ENCODE measurements at regions not wholly inside any gene's neighbourhood (a gene's known extent, or its start where the extent isn't known, plus 50 kb on each side); places are given as distances from the start of the nearest gene placed in this dataset.

GRCh38 chrY:13093461-13093860, 188.8 kb downstream of the DDX3Y start:
- Mint-ChIP-seq H3K4me3 (no peak overlapping the region), H3K4me1 (peaks cover 0 to 7% (median 0%) of the 10 kb centered on the region in 3 donors), H3K27ac (no peak overlapping the region), H3K27me3 (peaks cover 0 to 4% of the 10 kb centered on the region in 2 donors), H3K9me3 (no peaks in the 10 kb centered on the region), H3K36me3 (no peaks in the 10 kb centered on the region)
- CTCF ChIA-PET, result no interaction called here
- POLR2A ChIA-PET, result no interaction called here
- no peak for DNase-seq
- Histone ChIP-seq H3K27ac (ENCODE audit: low read depth, low read length) (no peak overlapping the region), H3K27me3 (ENCODE audit: insufficient read depth, low read length, poor library complexity, severe bottlenecking) (no peaks in the 10 kb centered on the region), H3K36me3 (ENCODE audit: insufficient read depth, low read length) (no peaks in the 10 kb centered on the region), H3K4me3 (ENCODE audit: low read length) (no peak overlapping the region), H3K4me1 (ENCODE audit: insufficient read depth, low read length) (no peaks in the 10 kb centered on the region), H3K9me3 (ENCODE audit: low read length) (no peaks in the 10 kb centered on the region)

- ChIA-PET CTCF (no interaction called here), POLR2A (no interaction called here)
- Mint-ChIP-seq H3K27ac (no peak overlapping the region), H3K9me3 (no peaks in the 10 kb centered on the region), H3K36me3 (no peaks in the 10 kb centered on the region), H3K4me3 (no peak overlapping the region), H3K27me3 (peaks cover 0 to 6% of the 10 kb centered on the region in 2 donors), H3K4me1 (peaks cover 0 to 7% (median 0%) of the 10 kb centered on the region in 3 donors)
- H3K27ac ChIP-seq (ENCODE audit: low read depth, low read length), result no peak overlapping the region
- no peak for DNase-seq
- no peak overlapping the region for H3K4me3 ChIP-seq (ENCODE audit: low read length)
- no peaks in the 10 kb centered on the region for H3K36me3 ChIP-seq (ENCODE audit: insufficient read depth, low read length)
- no peaks in the 10 kb centered on the region for H3K4me1 ChIP-seq (ENCODE audit: insufficient read depth, low read length)
- no peaks in the 10 kb centered on the region for H3K27me3 ChIP-seq (ENCODE audit: insufficient read depth, low read length, poor library complexity, severe bottlenecking)
- H3K9me3 ChIP-seq (ENCODE audit: low read length), result no peaks in the 10 kb centered on the region
Measured at GRCh38 chrY:13094411-13094810, 189.7 kb downstream of the DDX3Y start.

- H3K36me3 ChIP-seq (ENCODE audit: insufficient read depth, low read length), result no peaks in the 10 kb centered on the region
- no peak overlapping the region for H3K27ac Mint-ChIP-seq
- no peak overlapping the region for H3K27ac ChIP-seq (ENCODE audit: low read depth, low read length)
- H3K9me3 Mint-ChIP-seq, result no peaks in the 10 kb centered on the region
- H3K4me3 Mint-ChIP-seq, result no peak overlapping the region
- CTCF ChIA-PET, result no interaction called here
- no peak for DNase-seq
- H3K9me3 ChIP-seq (ENCODE audit: low read length), result no peaks in the 10 kb centered on the region
- H3K27me3 Mint-ChIP-seq, result peaks cover 0 to 6% of the 10 kb centered on the region in 2 donors
- no peaks in the 10 kb centered on the region for H3K36me3 Mint-ChIP-seq
- no peaks in the 10 kb centered on the region for H3K27me3 ChIP-seq (ENCODE audit: insufficient read depth, low read length, poor library complexity, severe bottlenecking)
- H3K4me3 ChIP-seq (ENCODE audit: low read length), result no peak overlapping the region
- POLR2A ChIA-PET, result no interaction called here
- no peaks in the 10 kb centered on the region for H3K4me1 ChIP-seq (ENCODE audit: insufficient read depth, low read length)
- peaks cover 0 to 7% (median 0%) of the 10 kb centered on the region in 3 donors for H3K4me1 Mint-ChIP-seq
Measured at GRCh38 chrY:13094904-13095600, 190.4 kb downstream of the DDX3Y start.

- H3K27me3 ChIP-seq (ENCODE audit: insufficient read depth, low read length, poor library complexity, severe bottlenecking), result no peaks in the 10 kb centered on the region
- ChIA-PET CTCF (no interaction called here), POLR2A (no interaction called here)
- H3K4me1 ChIP-seq (ENCODE audit: insufficient read depth, low read length), result no peaks in the 10 kb centered on the region
- H3K4me3 ChIP-seq (ENCODE audit: low read length), result no peak overlapping the region
- Mint-ChIP-seq H3K9me3 (no peaks in the 10 kb centered on the region), H3K36me3 (no peaks in the 10 kb centered on the region), H3K4me1 (peaks cover 0 to 6% (median 0%) of the 10 kb centered on the region in 3 donors), H3K27me3 (peaks cover 0 to 5% of the 10 kb centered on the region in 2 donors), H3K4me3 (no peak overlapping the region), H3K27ac (no peak overlapping the region)
- no peak for DNase-seq
- no peak overlapping the region for H3K27ac ChIP-seq (ENCODE audit: low read depth, low read length)
- H3K9me3 ChIP-seq (ENCODE audit: low read length), result no peaks in the 10 kb centered on the region
- no peaks in the 10 kb centered on the region for H3K36me3 ChIP-seq (ENCODE audit: insufficient read depth, low read length)
Measured at GRCh38 chrY:13126881-13127456, 222.3 kb downstream of the DDX3Y start.

- H3K4me3 Mint-ChIP-seq, result no peak overlapping the region
- H3K4me3 ChIP-seq (ENCODE audit: low read length), result no peak overlapping the region
- H3K9me3 Mint-ChIP-seq, result no peaks in the 10 kb centered on the region
- H3K27me3 Mint-ChIP-seq, result peaks cover 0 to 5% of the 10 kb centered on the region in 2 donors
- no peaks in the 10 kb centered on the region for H3K27me3 ChIP-seq (ENCODE audit: insufficient read depth, low read length, poor library complexity, severe bottlenecking)
- ChIA-PET CTCF (no interaction called here), POLR2A (no interaction called here)
- no peaks in the 10 kb centered on the region for H3K36me3 ChIP-seq (ENCODE audit: insufficient read depth, low read length)
- H3K36me3 Mint-ChIP-seq, result no peaks in the 10 kb centered on the region
- no peaks in the 10 kb centered on the region for H3K4me1 ChIP-seq (ENCODE audit: insufficient read depth, low read length)
- H3K27ac Mint-ChIP-seq, result no peak overlapping the region
- H3K27ac ChIP-seq (ENCODE audit: low read depth, low read length), result no peak overlapping the region
- no peak for DNase-seq
- H3K9me3 ChIP-seq (ENCODE audit: low read length), result no peaks in the 10 kb centered on the region
- peaks cover 0 to 6% (median 0%) of the 10 kb centered on the region in 3 donors for H3K4me1 Mint-ChIP-seq
Measured at GRCh38 chrY:13127476-13127875, 222.8 kb downstream of the DDX3Y start.

GRCh38 chrY:13149148-13149547, 244.5 kb downstream of the DDX3Y start:
- Histone ChIP-seq H3K27ac (ENCODE audit: low read depth, low read length) (no peak overlapping the region), H3K4me1 (ENCODE audit: insufficient read depth, low read length) (no peaks in the 10 kb centered on the region), H3K36me3 (ENCODE audit: insufficient read depth, low read length) (no peaks in the 10 kb centered on the region), H3K4me3 (ENCODE audit: low read length) (peak overlapping the region; percentile 47), H3K9me3 (ENCODE audit: low read length) (no peaks in the 10 kb centered on the region), H3K27me3 (ENCODE audit: insufficient read depth, low read length, poor library complexity, severe bottlenecking) (no peaks in the 10 kb centered on the region)
- Mint-ChIP-seq H3K27ac (no peak overlapping the region), H3K4me1 (peaks cover 0 to 11% (median 0%) of the 10 kb centered on the region in 3 donors), H3K27me3 (no peaks in the 10 kb centered on the region), H3K9me3 (no peaks in the 10 kb centered on the region), H3K36me3 (no peaks in the 10 kb centered on the region), H3K4me3 (peak overlapping the region in 2 of 7 donors; percentile 67 to 86)
- ChIA-PET CTCF (no interaction called here), POLR2A (no interaction called here)
- no peak for DNase-seq

- Histone ChIP-seq H3K4me1 (ENCODE audit: insufficient read depth, low read length) (no peaks in the 10 kb centered on the region), H3K27ac (ENCODE audit: low read depth, low read length) (no peak overlapping the region), H3K9me3 (ENCODE audit: low read length) (no peaks in the 10 kb centered on the region), H3K4me3 (ENCODE audit: low read length) (no peak overlapping the region), H3K27me3 (ENCODE audit: insufficient read depth, low read length, poor library complexity, severe bottlenecking) (no peaks in the 10 kb centered on the region), H3K36me3 (ENCODE audit: insufficient read depth, low read length) (no peaks in the 10 kb centered on the region)
- ChIA-PET POLR2A (no interaction called here), CTCF (no interaction called here)
- no peak for DNase-seq
- no peak overlapping the region for H3K4me3 Mint-ChIP-seq
- H3K27me3 Mint-ChIP-seq, result no peaks in the 10 kb centered on the region
- no peaks in the 10 kb centered on the region for H3K36me3 Mint-ChIP-seq
- peaks cover 0 to 3% (median 0%) of the 10 kb centered on the region in 5 donors for H3K9me3 Mint-ChIP-seq
- H3K27ac Mint-ChIP-seq, result no peak overlapping the region
- H3K4me1 Mint-ChIP-seq, result no peaks in the 10 kb centered on the region
Measured at GRCh38 chrY:13167698-13168097, 263.0 kb downstream of the DDX3Y start.

- Mint-ChIP-seq H3K27ac (no peak overlapping the region), H3K36me3 (no peaks in the 10 kb centered on the region), H3K9me3 (peaks cover 0 to 3% (median 0%) of the 10 kb centered on the region in 5 donors), H3K27me3 (no peaks in the 10 kb centered on the region), H3K4me3 (no peak overlapping the region), H3K4me1 (no peaks in the 10 kb centered on the region)
- H3K4me3 ChIP-seq (ENCODE audit: low read length), result no peak overlapping the region
- ChIA-PET POLR2A (no interaction called here), CTCF (no interaction called here)
- H3K9me3 ChIP-seq (ENCODE audit: low read length), result no peaks in the 10 kb centered on the region
- no peak for DNase-seq
- no peaks in the 10 kb centered on the region for H3K36me3 ChIP-seq (ENCODE audit: insufficient read depth, low read length)
- H3K4me1 ChIP-seq (ENCODE audit: insufficient read depth, low read length), result no peaks in the 10 kb centered on the region
- H3K27me3 ChIP-seq (ENCODE audit: insufficient read depth, low read length, poor library complexity, severe bottlenecking), result no peaks in the 10 kb centered on the region
- H3K27ac ChIP-seq (ENCODE audit: low read depth, low read length), result no peak overlapping the region
Measured at GRCh38 chrY:13168257-13168656, 263.6 kb downstream of the DDX3Y start.
